Gastroesophageal sphincter (tissue), 3 donors: ENCODE measurements at regions not wholly inside any gene's neighbourhood (a gene's known extent, or its start where the extent isn't known, plus 50 kb on each side); places are given as distances from the start of the nearest gene placed in this dataset.

Source experiments
- CTCF ChIP-seq, 4 experiments: fragments of 200-600 bp in 2 of 4; fragments of 450-650 bp in 2 of 4; sonication (generic) in 1 of 4; IDR thresholded peaks; one replicate each; pipeline ENCODE4 v1.5.1; 2017 to 2019; ENCODE audit warnings: antibody characterized with exemption in 4 of 4, mild to moderate bottlenecking in 2 of 4, moderate library complexity in 2 of 4
- EP300 ChIP-seq: sonication (generic); formaldehyde crosslinking; IDR thresholded peaks from one replicate; pipeline ENCODE4 v1.6.1; 2017; ENCODE audit warnings: antibody characterized with exemption, mild to moderate bottlenecking
- POLR2AphosphoS5 ChIP-seq: sonication (generic); formaldehyde crosslinking; IDR thresholded peaks from one replicate; pipeline ENCODE4 v1.6.1; 2017; ENCODE audit warnings: antibody characterized with exemption

DNA sequence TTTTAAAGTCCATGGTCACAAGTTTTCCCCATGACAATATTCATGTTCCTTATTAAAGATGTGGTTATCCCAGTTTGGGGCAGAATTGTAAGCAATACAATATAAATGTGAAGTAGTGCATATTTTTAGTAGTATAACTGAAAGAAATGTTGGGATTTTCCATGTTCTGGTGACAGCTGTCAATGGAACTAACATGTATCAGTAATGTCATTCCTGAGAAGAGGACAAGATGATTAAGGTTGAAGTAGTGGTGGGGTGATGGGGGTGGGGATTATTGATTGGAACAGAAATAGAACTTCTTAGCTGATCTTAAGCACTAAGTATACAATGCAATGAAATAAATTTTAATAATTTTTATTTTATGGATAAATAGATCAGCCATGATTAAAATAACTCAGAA, 81.6 kb downstream of the PDHA2 start:
- TF ChIP-seq CTCF (IDR thresholded peaks at IDR 0.05), result no peak
- TF ChIP-seq EP300, result no peak
- TF ChIP-seq POLR2AphosphoS5, result no peak
